Central memory CD8-positive, alpha-beta T cell (primary cell): ENCODE measurements at regions not wholly inside any gene's neighbourhood (a gene's known extent, or its start where the extent isn't known, plus 50 kb on each side); places are given as distances from the start of the nearest gene placed in this dataset.
"Not testable (repeated sequence)": the region's sequence is repeated elsewhere in the genome, so short reads cannot be mapped to it uniquely, and the experiment has no call there.

Source experiments
- ATAC-seq: fragments of 150-1000 bp; cut with Tn5 transposase; replicated peaks from 2 replicates; pipeline ENCODE4 v1.10.0; 2022; ENCODE audit warnings: mild to moderate bottlenecking, moderate FRiP score, moderate number of reproducible peaks; ENCODE audit not compliant: poor library complexity, severe bottlenecking; ENCODE audit errors: extremely low read depth
- DNase-seq, 2 donors: peaks; one replicate each; pipeline ENCODE4 v3.0.0; 2021; ENCODE audit warnings: low spot score in 2 of 2
- H3K27ac Mint-ChIP-seq: one replicate; pipeline ENCODE4 v1.8.0; 2022; ENCODE audit warnings: low read depth, mild to moderate bottlenecking, moderate library complexity, mixed read lengths
- H3K27me3 Mint-ChIP-seq: one replicate; pipeline ENCODE4 v1.8.0; 2022; ENCODE audit warnings: mixed read lengths
- H3K36me3 Mint-ChIP-seq: one replicate; pipeline ENCODE4 v1.8.0; 2022; ENCODE audit warnings: mild to moderate bottlenecking, moderate library complexity, mixed read lengths; ENCODE audit not compliant: insufficient read depth
- H3K4me1 Mint-ChIP-seq: one replicate; pipeline ENCODE4 v1.8.0; 2022; ENCODE audit warnings: mixed read lengths
- H3K4me3 Mint-ChIP-seq: one replicate; pipeline ENCODE4 v1.8.0; 2022; ENCODE audit warnings: mild to moderate bottlenecking, moderate library complexity, mixed read lengths
- H3K9me3 Mint-ChIP-seq: one replicate; pipeline ENCODE4 v1.8.0; 2022; ENCODE audit warnings: mixed read lengths

- Mint-ChIP-seq H3K36me3 (no peaks in the 10 kb centered on the region), H3K27me3 (no peaks in the 10 kb centered on the region), H3K4me1 (no peaks in the 10 kb centered on the region), H3K27ac (no peak overlapping the region), H3K4me3 (no peak overlapping the region), H3K9me3 (peaks cover 20% of the 10 kb centered on the region)
- DNase-seq (no peak), ATAC-seq (no peak)
Measured at GRCh38 chr11:97909614-97910399, 1110.9 kb upstream of the CNTN5 start.

- no peaks in the 10 kb centered on the region for H3K4me1 Mint-ChIP-seq
- H3K4me3 Mint-ChIP-seq = no peak overlapping the region
- ATAC-seq = no peak
- no peaks in the 10 kb centered on the region for H3K27me3 Mint-ChIP-seq
- H3K27ac Mint-ChIP-seq = no peak overlapping the region
- no peak for DNase-seq
- H3K9me3 Mint-ChIP-seq = peaks cover 10% of the 10 kb centered on the region
- no peaks in the 10 kb centered on the region for H3K36me3 Mint-ChIP-seq
Measured at GRCh38 chr11:97912629-97913028, 1108.1 kb upstream of the CNTN5 start.

- peaks cover 14% of the 10 kb centered on the region for H3K9me3 Mint-ChIP-seq
- ATAC-seq, H3K27ac Mint-ChIP-seq, H3K4me1 Mint-ChIP-seq, H3K27me3 Mint-ChIP-seq, H3K4me3 Mint-ChIP-seq, DNase-seq, H3K36me3 Mint-ChIP-seq: not testable (repeated sequence)
Measured at GRCh38 chr11:97922933-97923332, 1097.8 kb upstream of the CNTN5 start.

- peaks cover 4% of the 10 kb centered on the region for H3K9me3 Mint-ChIP-seq
- no peaks in the 10 kb centered on the region for H3K4me1 Mint-ChIP-seq
- H3K4me3 Mint-ChIP-seq = no peak overlapping the region
- peaks cover 2% of the 10 kb centered on the region for H3K36me3 Mint-ChIP-seq
- H3K27ac Mint-ChIP-seq = no peak overlapping the region
- ATAC-seq = no peak
- no peak for DNase-seq
- H3K27me3 Mint-ChIP-seq = no peaks in the 10 kb centered on the region
Measured at GRCh38 chr11:97934572-97935208, 1086.1 kb upstream of the CNTN5 start.

- Mint-ChIP-seq H3K27me3 (no peaks in the 10 kb centered on the region), H3K4me1 (no peaks in the 10 kb centered on the region), H3K4me3 (no peak overlapping the region), H3K36me3 (peaks cover 2% of the 10 kb centered on the region), H3K9me3 (peaks cover 4% of the 10 kb centered on the region), H3K27ac (no peak overlapping the region)
- DNase-seq (no peak), ATAC-seq (no peak)
Measured at GRCh38 chr11:97937501-97937900, 1083.2 kb upstream of the CNTN5 start.

GRCh38 chr11:97938789-97939188 is 1082.0 kb upstream of the CNTN5 start:
- H3K4me3 Mint-ChIP-seq = no peak overlapping the region
- H3K36me3 Mint-ChIP-seq = peaks cover 2% of the 10 kb centered on the region
- ATAC-seq = no peak
- H3K27me3 Mint-ChIP-seq = no peaks in the 10 kb centered on the region
- DNase-seq = no peak
- no peaks in the 10 kb centered on the region for H3K4me1 Mint-ChIP-seq
- no peaks in the 10 kb centered on the region for H3K9me3 Mint-ChIP-seq
- no peak overlapping the region for H3K27ac Mint-ChIP-seq

GRCh38 chr11:97943493-97943892 is 1077.3 kb upstream of the CNTN5 start:
- Mint-ChIP-seq H3K27ac (no peak overlapping the region), H3K9me3 (peaks cover 1% of the 10 kb centered on the region), H3K4me3 (no peak overlapping the region), H3K27me3 (no peaks in the 10 kb centered on the region), H3K36me3 (peaks cover 2% of the 10 kb centered on the region), H3K4me1 (no peaks in the 10 kb centered on the region)
- no peak for DNase-seq
- no peak for ATAC-seq

- Mint-ChIP-seq H3K36me3 (no peaks in the 10 kb centered on the region), H3K27me3 (no peaks in the 10 kb centered on the region), H3K9me3 (peaks cover 5% of the 10 kb centered on the region), H3K4me1 (no peaks in the 10 kb centered on the region), H3K27ac (no peak overlapping the region), H3K4me3 (no peak overlapping the region)
- no peak for ATAC-seq
- DNase-seq = no peak
Measured at GRCh38 chr11:97948793-97949192, 1072.0 kb upstream of the CNTN5 start.

GRCh38 chr11:97955595-97955994 is 1065.2 kb upstream of the CNTN5 start:
- DNase-seq = no peak
- ATAC-seq = no peak
- Mint-ChIP-seq H3K27ac (no peak overlapping the region), H3K4me1 (no peaks in the 10 kb centered on the region), H3K4me3 (no peak overlapping the region), H3K9me3 (no peaks in the 10 kb centered on the region), H3K36me3 (no peaks in the 10 kb centered on the region), H3K27me3 (no peaks in the 10 kb centered on the region)

- no peak overlapping the region for H3K4me3 Mint-ChIP-seq
- no peaks in the 10 kb centered on the region for H3K9me3 Mint-ChIP-seq
- H3K27me3 Mint-ChIP-seq = no peaks in the 10 kb centered on the region
- H3K27ac Mint-ChIP-seq = no peak overlapping the region
- H3K4me1 Mint-ChIP-seq = no peaks in the 10 kb centered on the region
- no peak for DNase-seq
- ATAC-seq = no peak
- no peaks in the 10 kb centered on the region for H3K36me3 Mint-ChIP-seq
Measured at GRCh38 chr11:97956904-97957303, 1063.8 kb upstream of the CNTN5 start.

- no peak for DNase-seq
- H3K27ac Mint-ChIP-seq = no peak overlapping the region
- no peak overlapping the region for H3K4me3 Mint-ChIP-seq
- no peaks in the 10 kb centered on the region for H3K27me3 Mint-ChIP-seq
- no peaks in the 10 kb centered on the region for H3K36me3 Mint-ChIP-seq
- no peaks in the 10 kb centered on the region for H3K4me1 Mint-ChIP-seq
- ATAC-seq = no peak
- peaks cover 15% of the 10 kb centered on the region for H3K9me3 Mint-ChIP-seq
Measured at GRCh38 chr11:97961431-97961830, 1059.3 kb upstream of the CNTN5 start.

GRCh38 chr11:97962758-97963157 is 1058.0 kb upstream of the CNTN5 start:
- Mint-ChIP-seq H3K4me1 (no peaks in the 10 kb centered on the region), H3K27ac (no peak overlapping the region), H3K36me3 (no peaks in the 10 kb centered on the region), H3K9me3 (peaks cover 15% of the 10 kb centered on the region), H3K27me3 (no peaks in the 10 kb centered on the region), H3K4me3 (no peak overlapping the region)
- DNase-seq (no peak), ATAC-seq (no peak)
